A673 (cell line): ENCODE measurements at regions not wholly inside any gene's neighbourhood (a gene's known extent, or its start where the extent isn't known, plus 50 kb on each side); places are given as distances from the start of the nearest gene placed in this dataset.

Experiments
- CTCF ChIP-seq: fragments of 300-800, 200-600 bp; sonication (generic); conservative IDR thresholded peaks from 2 replicates; pipeline ENCODE4 v1.5.1; 2017; ENCODE audit warnings: low read depth, mild to moderate bottlenecking, antibody characterized with exemption, low read length, moderate library complexity, mixed read lengths
- EZH2 ChIP-seq: fragments of 200-600 bp; sonication (generic); IDR thresholded peaks from 2 replicates; pipeline ENCODE4 v1.6.1; 2017; ENCODE audit warnings: borderline replicate concordance, low read depth, mild to moderate bottlenecking, mixed read lengths, antibody characterized with exemption, low read length; ENCODE audit not compliant: poor library complexity, severe bottlenecking

- TF ChIP-seq CTCF, result no peak
- no peak for TF ChIP-seq EZH2
Measured at GRCh38 chr2:139763705-139764104, 983.5 kb upstream of the NXPH2 start.
